ENCODE measurements at regions not wholly inside any gene's neighbourhood (a gene's known extent, or its start where the extent isn't known, plus 50 kb on each side); places are given as distances from the start of the nearest gene placed in this dataset.

GRCh38 chr3:46146548-46146947 is 61.6 kb downstream of the CCR1 start:
- H4K91ac ChIP-seq (ENCODE audit: low read length) = no peak overlapping the region

GRCh38 chr3:46146021-46146420 is 62.1 kb downstream of the CCR1 start:
- Histone ChIP-seq H3K79me1 (replicated peaks; ENCODE audit: low read length, poor library complexity, severe bottlenecking) (no peaks in the 10 kb centered on the region), H3K9ac (ENCODE audit: low read length) (no peak overlapping the region), H3K27ac (ENCODE audit: low read length, poor library complexity, severe bottlenecking) (no peak overlapping the region), H3K14ac (ENCODE audit: low read length in 2 of 2) (no peak overlapping the region), H3K4ac (ENCODE audit: low read depth in 1 of 2, low read length in 2 of 2) (no peak overlapping the region), H3K36me3 (ENCODE audit: control insufficient read depth in 1 of 2, insufficient read depth in 2 of 2, low read depth in 1 of 2, low read length in 2 of 2) (no peaks in the 10 kb centered on the region), H2BK5ac (ENCODE audit: low read depth, low read length, poor library complexity, severe bottlenecking) (no peak overlapping the region), H3K4me2 (ENCODE audit: low read length, poor library complexity, severe bottlenecking) (no peak overlapping the region), H4K91ac (ENCODE audit: low read length) (no peak overlapping the region), H2AK5ac (ENCODE audit: low read length, severe bottlenecking) (no peak overlapping the region), H3K4me1 (ENCODE audit: control insufficient read depth, insufficient read depth, low read depth, low read length) (no peaks in the 10 kb centered on the region), H2BK120ac (ENCODE audit: low read depth, low read length) (no peak overlapping the region), H2AFZ (ENCODE audit: low read depth, low read length) (no peak overlapping the region), H3K4me3 (ENCODE audit: insufficient read depth in 1 of 2, low read depth in 1 of 2, low read length in 2 of 2) (no peak overlapping the region), H4K8ac (ENCODE audit: low read length) (no peak overlapping the region), H3K18ac (ENCODE audit: low read depth in 1 of 2, low read length in 2 of 2) (no peak overlapping the region), H3K27me3 (ENCODE audit: control insufficient read depth in 1 of 2, insufficient read depth in 1 of 2, low read length in 2 of 2) (no peaks in the 10 kb centered on the region), H2BK15ac (ENCODE audit: low read depth, poor library complexity, severe bottlenecking) (no peak overlapping the region), H2BK12ac (ENCODE audit: low read length in 2 of 2) (no peak overlapping the region), H3K9me3 (ENCODE audit: control insufficient read depth, low read length) (no peaks in the 10 kb centered on the region), H3K23ac (ENCODE audit: low read length in 2 of 2) (no peak overlapping the region)
- WGBS = 64% methylated on average over 1 of the region's 2 CpGs
- no peak for DNase-seq

More at GRCh38 chr3:46146548-46146947, 61.6 kb downstream of the CCR1 start:
- Histone ChIP-seq H3K79me1 (replicated peaks; ENCODE audit: low read length, poor library complexity, severe bottlenecking) (no peaks in the 10 kb centered on the region), H3K4me3 (ENCODE audit: insufficient read depth in 1 of 2, low read depth in 1 of 2, low read length in 2 of 2) (no peak overlapping the region), H3K23ac (ENCODE audit: low read length in 2 of 2) (no peak overlapping the region), H3K27me3 (ENCODE audit: control insufficient read depth in 1 of 2, insufficient read depth in 1 of 2, low read length in 2 of 2) (no peaks in the 10 kb centered on the region), H2BK15ac (ENCODE audit: low read depth, poor library complexity, severe bottlenecking) (no peak overlapping the region), H2BK12ac (ENCODE audit: low read length in 2 of 2) (no peak overlapping the region), H4K8ac (ENCODE audit: low read length) (no peak overlapping the region), H3K36me3 (ENCODE audit: control insufficient read depth in 1 of 2, insufficient read depth in 2 of 2, low read depth in 1 of 2, low read length in 2 of 2) (no peaks in the 10 kb centered on the region), H3K18ac (ENCODE audit: low read depth in 1 of 2, low read length in 2 of 2) (no peak overlapping the region), H3K4ac (ENCODE audit: low read depth in 1 of 2, low read length in 2 of 2) (no peak overlapping the region), H3K27ac (ENCODE audit: low read length, poor library complexity, severe bottlenecking) (no peak overlapping the region), H3K4me1 (ENCODE audit: control insufficient read depth, insufficient read depth, low read depth, low read length) (no peaks in the 10 kb centered on the region), H3K9ac (ENCODE audit: low read length) (no peak overlapping the region), H2BK120ac (ENCODE audit: low read depth, low read length) (no peak overlapping the region), H2BK5ac (ENCODE audit: low read depth, low read length, poor library complexity, severe bottlenecking) (no peak overlapping the region), H3K9me3 (ENCODE audit: control insufficient read depth, low read length) (no peaks in the 10 kb centered on the region), H3K4me2 (ENCODE audit: low read length, poor library complexity, severe bottlenecking) (no peak overlapping the region), H2AK5ac (ENCODE audit: low read length, severe bottlenecking) (no peak overlapping the region), H2AFZ (ENCODE audit: low read depth, low read length) (no peak overlapping the region), H3K14ac (ENCODE audit: low read length in 2 of 2) (no peak overlapping the region)
- no peak for DNase-seq
- WGBS = 86% methylated on average over 3 of the region's 4 CpGs

GRCh38 chr3:46145147-46145546 is 63.0 kb downstream of the CCR1 start:
- DNase-seq = no peak
- H3K9me3 ChIP-seq (ENCODE audit: control insufficient read depth, low read length) = no peaks in the 10 kb centered on the region
- H3K27ac ChIP-seq (ENCODE audit: low read length, poor library complexity, severe bottlenecking) = no peak overlapping the region
- no peak overlapping the region for H2AK5ac ChIP-seq (ENCODE audit: low read length, severe bottlenecking)
- H3K9ac ChIP-seq (ENCODE audit: low read length) = no peak overlapping the region
- H2BK15ac ChIP-seq (ENCODE audit: low read depth, poor library complexity, severe bottlenecking) = no peak overlapping the region
- H3K4me2 ChIP-seq (ENCODE audit: low read length, poor library complexity, severe bottlenecking) = no peak overlapping the region
- H2BK120ac ChIP-seq (ENCODE audit: low read depth, low read length) = no peak overlapping the region
- no peaks in the 10 kb centered on the region for H3K79me1 ChIP-seq (replicated peaks; ENCODE audit: low read length, poor library complexity, severe bottlenecking)
- H3K36me3 ChIP-seq (ENCODE audit: control insufficient read depth in 1 of 2, insufficient read depth in 2 of 2, low read depth in 1 of 2, low read length in 2 of 2) = no peaks in the 10 kb centered on the region
- H3K4me3 ChIP-seq (ENCODE audit: insufficient read depth in 1 of 2, low read depth in 1 of 2, low read length in 2 of 2) = no peak overlapping the region
- no peak overlapping the region for H4K8ac ChIP-seq (ENCODE audit: low read length)
- H2BK12ac ChIP-seq (ENCODE audit: low read length in 2 of 2) = no peak overlapping the region
- H3K23ac ChIP-seq (ENCODE audit: low read length in 2 of 2) = no peak overlapping the region
- no peak overlapping the region for H4K91ac ChIP-seq (ENCODE audit: low read length)
- no peak overlapping the region for H3K18ac ChIP-seq (ENCODE audit: low read depth in 1 of 2, low read length in 2 of 2)
- H3K4ac ChIP-seq (ENCODE audit: low read depth in 1 of 2, low read length in 2 of 2) = no peak overlapping the region
- H3K27me3 ChIP-seq (ENCODE audit: control insufficient read depth in 1 of 2, insufficient read depth in 1 of 2, low read length in 2 of 2) = no peaks in the 10 kb centered on the region
- no peak overlapping the region for H3K14ac ChIP-seq (ENCODE audit: low read length in 2 of 2)
- no peak overlapping the region for H2BK5ac ChIP-seq (ENCODE audit: low read depth, low read length, poor library complexity, severe bottlenecking)
- H2AFZ ChIP-seq (ENCODE audit: low read depth, low read length) = no peak overlapping the region
- 89% methylated on average over 1 of the region's 1 CpG for WGBS
- no peaks in the 10 kb centered on the region for H3K4me1 ChIP-seq (ENCODE audit: control insufficient read depth, insufficient read depth, low read depth, low read length)

- H2BK12ac ChIP-seq (ENCODE audit: low read length in 2 of 2) = no peak overlapping the region
- no peak for DNase-seq
- no peaks in the 10 kb centered on the region for H3K79me1 ChIP-seq (replicated peaks; ENCODE audit: low read length, poor library complexity, severe bottlenecking)
- no peak overlapping the region for H2BK120ac ChIP-seq (ENCODE audit: low read depth, low read length)
- no peak overlapping the region for H2BK5ac ChIP-seq (ENCODE audit: low read depth, low read length, poor library complexity, severe bottlenecking)
- H3K4me1 ChIP-seq (ENCODE audit: control insufficient read depth, insufficient read depth, low read depth, low read length) = no peaks in the 10 kb centered on the region
- no peak overlapping the region for H3K14ac ChIP-seq (ENCODE audit: low read length in 2 of 2)
- H3K18ac ChIP-seq (ENCODE audit: low read depth in 1 of 2, low read length in 2 of 2) = no peak overlapping the region
- no peak overlapping the region for H4K8ac ChIP-seq (ENCODE audit: low read length)
- no peaks in the 10 kb centered on the region for H3K27me3 ChIP-seq (ENCODE audit: control insufficient read depth in 1 of 2, insufficient read depth in 1 of 2, low read length in 2 of 2)
- no peak overlapping the region for H3K23ac ChIP-seq (ENCODE audit: low read length in 2 of 2)
- H2AFZ ChIP-seq (ENCODE audit: low read depth, low read length) = no peak overlapping the region
- H3K36me3 ChIP-seq (ENCODE audit: control insufficient read depth in 1 of 2, insufficient read depth in 2 of 2, low read depth in 1 of 2, low read length in 2 of 2) = no peaks in the 10 kb centered on the region
- H3K9me3 ChIP-seq (ENCODE audit: control insufficient read depth, low read length) = no peaks in the 10 kb centered on the region
- H2BK15ac ChIP-seq (ENCODE audit: low read depth, poor library complexity, severe bottlenecking) = no peak overlapping the region
- no peak overlapping the region for H4K91ac ChIP-seq (ENCODE audit: low read length)
- H3K27ac ChIP-seq (ENCODE audit: low read length, poor library complexity, severe bottlenecking) = no peak overlapping the region
- no peak overlapping the region for H3K4me3 ChIP-seq (ENCODE audit: insufficient read depth in 1 of 2, low read depth in 1 of 2, low read length in 2 of 2)
- H3K9ac ChIP-seq (ENCODE audit: low read length) = no peak overlapping the region
- no peak overlapping the region for H2AK5ac ChIP-seq (ENCODE audit: low read length, severe bottlenecking)
- H3K4ac ChIP-seq (ENCODE audit: low read depth in 1 of 2, low read length in 2 of 2) = no peak overlapping the region
- 94% methylated on average over 3 of the region's 4 CpGs for WGBS
- H3K4me2 ChIP-seq (ENCODE audit: low read length, poor library complexity, severe bottlenecking) = no peak overlapping the region
Measured at GRCh38 chr3:46143951-46144473, 64.1 kb downstream of the CCR1 start.
